K562 (cell line): ENCODE measurements at regions not wholly inside any gene's neighbourhood (a gene's known extent, or its start where the extent isn't known, plus 50 kb on each side); places are given as distances from the start of the nearest gene placed in this dataset.

Source experiments
- CAMTA2 ChIP-seq: fragments of 250-450 bp; sonication (Bioruptor Pico); conservative IDR thresholded peaks from 2 replicates; pipeline ENCODE4 v1.5.1; 2022
- CLOCK ChIP-seq: fragments of 250-450 bp; sonication (Bioruptor Pico); IDR thresholded peaks from 2 replicates; pipeline ENCODE4 v1.4.0; 2020; ENCODE audit warnings: mild to moderate bottlenecking, moderate library complexity, borderline replicate concordance
- DACH1 ChIP-seq: fragments of 450-650 bp; IDR thresholded peaks from 2 replicates; pipeline ENCODE4 v1.6.1; 2018; ENCODE audit not compliant: partially characterized antibody
- KAT7 ChIP-seq: sonication (generic); formaldehyde crosslinking; IDR thresholded peaks from 2 replicates; pipeline ENCODE4 v1.8.0; 2022; ENCODE audit warnings: missing genetic modification reagents, mild to moderate bottlenecking, borderline replicate concordance
- SMAD3 ChIP-seq: fragments of 450-650 bp; formaldehyde crosslinking; conservative IDR thresholded peaks from 2 replicates; pipeline ENCODE4 v1.4.0; 2020; ENCODE audit warnings: mild to moderate bottlenecking
- TFE3 ChIP-seq: fragments of 450-650 bp; formaldehyde crosslinking; IDR thresholded peaks from 2 replicates; pipeline ENCODE4 v1.4.0; 2020; ENCODE audit warnings: mild to moderate bottlenecking, mixed read lengths
- ZNF165 ChIP-seq: fragments of 250-450 bp; sonication (Bioruptor Pico); IDR thresholded peaks from 2 replicates; pipeline ENCODE4 v1.4.0; 2020; ENCODE audit warnings: borderline replicate concordance
- ZNF174 ChIP-seq: fragments of 250-450 bp; sonication (Bioruptor Pico); IDR thresholded peaks from 2 replicates; pipeline ENCODE4 v1.4.0; 2020; ENCODE audit warnings: mild to moderate bottlenecking
- ZNF445 ChIP-seq: fragments of 250-450 bp; sonication (Bioruptor Pico); IDR thresholded peaks from 2 replicates; pipeline ENCODE4 v1.4.0; 2020; ENCODE audit warnings: low read depth, mild to moderate bottlenecking, moderate library complexity
- TF ChIP-seq, protein P1 (sequence below): fragments of 150-350 bp; IDR thresholded peaks from 2 replicates; pipeline ENCODE4 v1.6.1; 2014; ENCODE audit warnings: low read depth, mild to moderate bottlenecking, low read length, borderline replicate concordance
- TF ChIP-seq, protein P2 (sequence below): fragments of 450-650 bp; IDR thresholded peaks from 2 replicates; pipeline ENCODE4 v1.6.1; 2016; ENCODE audit warnings: low read depth

DNA sequence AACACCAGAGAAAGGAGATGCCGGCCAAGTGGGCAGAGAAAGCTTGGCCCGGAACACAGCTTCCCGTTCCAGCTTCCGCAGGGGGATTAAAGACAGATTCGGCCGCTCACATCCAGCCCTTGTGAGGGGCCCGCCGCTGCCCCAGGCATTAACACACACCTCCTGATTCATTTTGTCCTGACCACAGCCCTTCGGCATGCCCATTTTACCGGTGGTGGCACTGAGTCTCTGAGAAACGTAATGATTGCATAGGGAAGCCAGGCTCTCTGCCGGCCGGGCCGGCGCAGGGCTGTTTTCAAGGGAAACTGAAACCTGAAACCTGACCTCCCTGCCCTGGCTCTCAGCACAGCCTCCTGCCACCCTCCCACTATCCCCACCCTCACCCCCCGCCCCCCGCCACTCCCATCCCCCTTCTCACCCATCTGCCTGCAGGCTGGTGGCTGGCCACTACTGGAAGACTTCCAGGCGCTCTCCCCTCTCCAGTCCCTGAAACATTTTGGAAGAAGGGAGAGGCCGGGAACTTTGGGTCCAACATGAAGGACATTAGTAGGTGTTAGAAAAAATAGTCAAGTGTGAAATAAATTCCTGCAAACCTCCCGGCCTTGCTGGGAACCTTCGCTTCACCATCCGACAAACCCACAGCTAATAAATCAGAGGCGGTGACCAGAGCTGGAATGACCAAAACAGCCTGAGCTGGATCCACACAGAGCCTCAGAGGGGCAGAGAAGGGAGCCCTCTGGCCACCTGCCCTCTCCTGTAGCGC lies 83.5 kb upstream of the CUX1 start (continued):
- TF ChIP-seq TFE3 (CRISPR knock-in tag) (no peak), ZNF445 (CRISPR knock-in tag) (no peak), SMAD3 (CRISPR knock-in tag) (no peak), DACH1 (no peak), CLOCK (CRISPR knock-in tag) (no peak), KAT7 (CRISPR knock-in tag) (no peak), ZNF165 (no peak), CAMTA2 (CRISPR knock-in tag) (no peak), ZNF174 (CRISPR knock-in tag) (no peak)
- TF ChIP-seq, protein P1, sequence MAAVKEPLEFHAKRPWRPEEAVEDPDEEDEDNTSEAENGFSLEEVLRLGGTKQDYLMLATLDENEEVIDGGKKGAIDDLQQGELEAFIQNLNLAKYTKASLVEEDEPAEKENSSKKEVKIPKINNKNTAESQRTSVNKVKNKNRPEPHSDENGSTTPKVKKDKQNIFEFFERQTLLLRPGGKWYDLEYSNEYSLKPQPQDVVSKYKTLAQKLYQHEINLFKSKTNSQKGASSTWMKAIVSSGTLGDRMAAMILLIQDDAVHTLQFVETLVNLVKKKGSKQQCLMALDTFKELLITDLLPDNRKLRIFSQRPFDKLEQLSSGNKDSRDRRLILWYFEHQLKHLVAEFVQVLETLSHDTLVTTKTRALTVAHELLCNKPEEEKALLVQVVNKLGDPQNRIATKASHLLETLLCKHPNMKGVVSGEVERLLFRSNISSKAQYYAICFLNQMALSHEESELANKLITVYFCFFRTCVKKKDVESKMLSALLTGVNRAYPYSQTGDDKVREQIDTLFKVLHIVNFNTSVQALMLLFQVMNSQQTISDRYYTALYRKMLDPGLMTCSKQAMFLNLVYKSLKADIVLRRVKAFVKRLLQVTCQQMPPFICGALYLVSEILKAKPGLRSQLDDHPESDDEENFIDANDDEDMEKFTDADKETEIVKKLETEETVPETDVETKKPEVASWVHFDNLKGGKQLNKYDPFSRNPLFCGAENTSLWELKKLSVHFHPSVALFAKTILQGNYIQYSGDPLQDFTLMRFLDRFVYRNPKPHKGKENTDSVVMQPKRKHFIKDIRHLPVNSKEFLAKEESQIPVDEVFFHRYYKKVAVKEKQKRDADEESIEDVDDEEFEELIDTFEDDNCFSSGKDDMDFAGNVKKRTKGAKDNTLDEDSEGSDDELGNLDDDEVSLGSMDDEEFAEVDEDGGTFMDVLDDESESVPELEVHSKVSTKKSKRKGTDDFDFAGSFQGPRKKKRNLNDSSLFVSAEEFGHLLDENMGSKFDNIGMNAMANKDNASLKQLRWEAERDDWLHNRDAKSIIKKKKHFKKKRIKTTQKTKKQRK = no peak
- TF ChIP-seq, protein P2, sequence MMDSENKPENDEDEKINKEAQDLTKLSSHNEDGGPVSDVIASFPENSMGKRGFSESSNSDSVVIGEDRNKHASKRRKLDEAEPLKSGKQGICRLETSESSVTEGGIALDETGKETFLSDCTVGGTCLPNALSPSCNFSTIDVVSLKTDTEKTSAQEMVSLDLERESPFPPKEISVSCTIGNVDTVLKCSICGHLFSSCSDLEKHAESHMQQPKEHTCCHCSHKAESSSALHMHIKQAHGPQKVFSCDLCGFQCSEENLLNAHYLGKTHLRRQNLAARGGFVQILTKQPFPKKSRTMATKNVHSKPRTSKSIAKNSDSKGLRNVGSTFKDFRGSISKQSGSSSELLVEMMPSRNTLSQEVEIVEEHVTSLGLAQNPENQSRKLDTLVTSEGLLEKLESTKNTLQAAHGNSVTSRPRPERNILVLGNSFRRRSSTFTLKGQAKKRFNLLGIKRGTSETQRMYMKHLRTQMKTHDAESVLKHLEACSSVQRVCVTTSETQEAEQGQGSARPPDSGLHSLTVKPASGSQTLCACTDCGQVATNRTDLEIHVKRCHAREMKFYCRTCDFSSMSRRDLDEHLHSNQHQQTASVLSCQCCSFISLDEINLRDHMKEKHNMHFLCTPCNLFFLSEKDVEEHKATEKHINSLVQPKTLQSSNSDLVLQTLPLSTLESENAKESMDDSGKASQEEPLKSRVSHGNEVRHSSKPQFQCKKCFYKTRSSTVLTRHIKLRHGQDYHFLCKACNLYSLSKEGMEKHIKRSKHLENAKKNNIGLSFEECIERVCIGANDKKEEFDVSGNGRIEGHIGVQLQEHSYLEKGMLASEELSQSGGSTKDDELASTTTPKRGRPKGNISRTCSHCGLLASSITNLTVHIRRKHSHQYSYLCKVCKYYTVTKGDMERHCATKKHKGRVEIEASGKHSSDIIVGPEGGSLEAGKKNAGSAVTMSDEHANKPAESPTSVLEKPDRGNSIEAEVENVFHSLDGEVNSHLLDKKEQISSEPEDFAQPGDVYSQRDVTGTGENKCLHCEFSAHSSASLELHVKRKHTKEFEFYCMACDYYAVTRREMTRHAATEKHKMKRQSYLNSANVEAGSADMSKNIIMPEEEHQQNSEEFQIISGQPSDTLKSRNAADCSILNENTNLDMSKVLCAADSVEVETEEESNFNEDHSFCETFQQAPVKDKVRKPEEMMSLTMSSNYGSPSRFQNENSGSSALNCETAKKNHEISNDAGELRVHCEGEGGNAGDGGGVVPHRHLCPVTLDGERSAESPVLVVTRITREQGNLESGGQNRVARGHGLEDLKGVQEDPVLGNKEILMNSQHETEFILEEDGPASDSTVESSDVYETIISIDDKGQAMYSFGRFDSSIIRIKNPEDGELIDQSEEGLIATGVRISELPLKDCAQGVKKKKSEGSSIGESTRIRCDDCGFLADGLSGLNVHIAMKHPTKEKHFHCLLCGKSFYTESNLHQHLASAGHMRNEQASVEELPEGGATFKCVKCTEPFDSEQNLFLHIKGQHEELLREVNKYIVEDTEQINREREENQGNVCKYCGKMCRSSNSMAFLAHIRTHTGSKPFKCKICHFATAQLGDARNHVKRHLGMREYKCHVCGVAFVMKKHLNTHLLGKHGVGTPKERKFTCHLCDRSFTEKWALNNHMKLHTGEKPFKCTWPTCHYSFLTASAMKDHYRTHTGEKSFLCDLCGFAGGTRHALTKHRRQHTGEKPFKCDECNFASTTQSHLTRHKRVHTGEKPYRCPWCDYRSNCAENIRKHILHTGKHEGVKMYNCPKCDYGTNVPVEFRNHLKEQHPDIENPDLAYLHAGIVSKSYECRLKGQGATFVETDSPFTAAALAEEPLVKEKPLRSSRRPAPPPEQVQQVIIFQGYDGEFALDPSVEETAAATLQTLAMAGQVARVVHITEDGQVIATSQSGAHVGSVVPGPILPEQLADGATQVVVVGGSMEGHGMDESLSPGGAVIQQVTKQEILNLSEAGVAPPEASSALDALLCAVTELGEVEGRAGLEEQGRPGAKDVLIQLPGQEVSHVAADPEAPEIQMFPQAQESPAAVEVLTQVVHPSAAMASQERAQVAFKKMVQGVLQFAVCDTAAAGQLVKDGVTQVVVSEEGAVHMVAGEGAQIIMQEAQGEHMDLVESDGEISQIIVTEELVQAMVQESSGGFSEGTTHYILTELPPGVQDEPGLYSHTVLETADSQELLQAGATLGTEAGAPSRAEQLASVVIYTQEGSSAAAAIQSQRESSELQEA = no peak
